Renal pelvis (tissue), 1 donor: ENCODE measurements at regions not wholly inside any gene's neighbourhood (a gene's known extent, or its start where the extent isn't known, plus 50 kb on each side); places are given as distances from the start of the nearest gene placed in this dataset.

ENCODE experiments used
- DNase-seq: peaks from one replicate; pipeline ENCODE4 v3.0.0-alpha.2; 2013

GRCh38 chr6:26307850-26308249 is 57.1 kb upstream of the BTN3A2 start:
- no peak for DNase-seq

- DNase-seq = no peak
Measured at GRCh38 chr6:26309731-26310142, 55.3 kb upstream of the BTN3A2 start.

GRCh38 chr6:26311012-26311384 is 54.0 kb upstream of the BTN3A2 start:
- no peak for DNase-seq

GRCh38 chr6:26311385-26312095 is 53.5 kb upstream of the BTN3A2 start:
- DNase-seq = no peak

- no peak for DNase-seq
Measured at GRCh38 chr6:26312096-26312463, 52.9 kb upstream of the BTN3A2 start.

- no peak for DNase-seq
Measured at GRCh38 chr6:26312501-26313397, 52.2 kb upstream of the BTN3A2 start.
